Transverse colon (tissue), 4 donors: ENCODE measurements at regions not wholly inside any gene's neighbourhood (a gene's known extent, or its start where the extent isn't known, plus 50 kb on each side); places are given as distances from the start of the nearest gene placed in this dataset.

Experiments
- EP300 ChIP-seq: sonication (generic); formaldehyde crosslinking; IDR thresholded peaks from one replicate; pipeline ENCODE4 v1.6.1; 2017; ENCODE audit warnings: antibody characterized with exemption, low read depth
- POLR2A ChIP-seq: fragments of 450-650 bp; IDR thresholded peaks from one replicate; pipeline ENCODE4 v1.6.1; 2016; ENCODE audit warnings: antibody characterized with exemption, mild to moderate bottlenecking, moderate library complexity
- POLR2AphosphoS5 ChIP-seq, 3 donors: sonication (generic); formaldehyde crosslinking; IDR thresholded peaks; one replicate each; pipeline ENCODE4 v1.6.1; 2016; ENCODE audit warnings: antibody characterized with exemption in 3 of 3
- TF ChIP-seq, protein P1 (sequence below), 5 experiments: fragments of 200-600 bp in 3 of 5; fragments of 450-650 bp in 2 of 5; sonication (generic) in 3 of 5; IDR thresholded peaks; 1 replicate in 2 of 5; 2 replicates in 3 of 5; pipeline ENCODE4 v1.5.1; 2016 to 2017; ENCODE audit warnings: antibody characterized with exemption in 5 of 5, inconsistent platforms in 3 of 5, mild to moderate bottlenecking in 2 of 5, moderate library complexity in 1 of 5

DNA sequence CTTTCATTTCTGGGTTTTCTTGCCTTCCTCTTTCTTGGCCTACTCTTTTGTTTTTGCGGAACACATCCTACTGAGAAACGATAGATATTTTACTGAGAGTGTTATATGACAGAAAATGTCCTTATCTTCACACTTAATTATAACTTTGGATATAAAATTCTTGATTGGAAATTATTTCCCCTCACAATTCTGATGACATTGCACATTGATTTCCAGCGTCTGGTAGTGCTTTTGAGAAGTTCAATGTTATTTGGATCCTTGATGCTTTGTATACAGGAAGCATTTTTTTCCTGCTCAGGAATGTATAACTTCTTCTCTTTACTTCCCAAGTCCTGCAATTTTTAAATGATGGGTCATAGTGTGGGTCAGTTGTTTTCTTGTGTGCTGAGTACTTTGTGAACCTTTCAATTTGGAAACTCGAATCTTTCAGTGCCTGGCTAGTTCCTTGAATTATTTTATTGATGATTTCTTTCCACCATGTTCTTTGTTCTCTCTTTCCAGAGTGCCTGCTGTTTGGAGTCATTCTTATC, 183.9 kb downstream of the PDCD6IP start:
- TF ChIP-seq POLR2AphosphoS5 (IDR thresholded peaks at IDR 0.05): no peak
- TF ChIP-seq, protein P1, sequence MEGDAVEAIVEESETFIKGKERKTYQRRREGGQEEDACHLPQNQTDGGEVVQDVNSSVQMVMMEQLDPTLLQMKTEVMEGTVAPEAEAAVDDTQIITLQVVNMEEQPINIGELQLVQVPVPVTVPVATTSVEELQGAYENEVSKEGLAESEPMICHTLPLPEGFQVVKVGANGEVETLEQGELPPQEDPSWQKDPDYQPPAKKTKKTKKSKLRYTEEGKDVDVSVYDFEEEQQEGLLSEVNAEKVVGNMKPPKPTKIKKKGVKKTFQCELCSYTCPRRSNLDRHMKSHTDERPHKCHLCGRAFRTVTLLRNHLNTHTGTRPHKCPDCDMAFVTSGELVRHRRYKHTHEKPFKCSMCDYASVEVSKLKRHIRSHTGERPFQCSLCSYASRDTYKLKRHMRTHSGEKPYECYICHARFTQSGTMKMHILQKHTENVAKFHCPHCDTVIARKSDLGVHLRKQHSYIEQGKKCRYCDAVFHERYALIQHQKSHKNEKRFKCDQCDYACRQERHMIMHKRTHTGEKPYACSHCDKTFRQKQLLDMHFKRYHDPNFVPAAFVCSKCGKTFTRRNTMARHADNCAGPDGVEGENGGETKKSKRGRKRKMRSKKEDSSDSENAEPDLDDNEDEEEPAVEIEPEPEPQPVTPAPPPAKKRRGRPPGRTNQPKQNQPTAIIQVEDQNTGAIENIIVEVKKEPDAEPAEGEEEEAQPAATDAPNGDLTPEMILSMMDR (IDR thresholded peaks at IDR 0.05): no peak
- TF ChIP-seq EP300: no peak
- TF ChIP-seq POLR2A: no peak
